HT-29 (cell line): ENCODE measurements at regions not wholly inside any gene's neighbourhood (a gene's known extent, or its start where the extent isn't known, plus 50 kb on each side); places are given as distances from the start of the nearest gene placed in this dataset.
A peak's percentile ranks its signal among the peaks of the same experiment; 100 is the strongest.

Experiments used
- DNase-seq: peaks from one replicate; pipeline ENCODE4 v3.0.0-alpha.2; 2015; ENCODE audit warnings: low spot score

- no peak for DNase-seq
Observed at GRCh38 chr5:96340357-96340756, 92.7 kb downstream of the PCSK1 start.

GRCh38 chr5:96339862-96340261, 93.2 kb downstream of the PCSK1 start:
- no peak for DNase-seq

- no peak for DNase-seq
Observed at GRCh38 chr5:96338624-96339415, 94.2 kb downstream of the PCSK1 start.

- DNase-seq, result no peak
Observed at GRCh38 chr5:96338091-96338490, 95.0 kb downstream of the PCSK1 start.

- no peak for DNase-seq
Observed at GRCh38 chr5:96337048-96337781, 95.8 kb downstream of the PCSK1 start.

GRCh38 chr5:96336351-96336985, 96.6 kb downstream of the PCSK1 start:
- peak; percentile 89 for DNase-seq

- DNase-seq, result no peak
Observed at GRCh38 chr5:96335873-96336272, 97.2 kb downstream of the PCSK1 start.

GRCh38 chr5:96333391-96333790, 99.7 kb downstream of the PCSK1 start:
- no peak for DNase-seq

GRCh38 chr5:96332535-96333366, 100.3 kb downstream of the PCSK1 start:
- no peak for DNase-seq

- peak; percentile 14 for DNase-seq
Observed at GRCh38 chr5:96331681-96332361, 101.2 kb downstream of the PCSK1 start.

- DNase-seq, result no peak
Observed at GRCh38 chr5:96331210-96331609, 101.8 kb downstream of the PCSK1 start.

GRCh38 chr5:96330530-96331140, 102.4 kb downstream of the PCSK1 start:
- no peak for DNase-seq

- no peak for DNase-seq
Observed at GRCh38 chr5:96329886-96330529, 103.0 kb downstream of the PCSK1 start.

GRCh38 chr5:96329289-96329688, 103.8 kb downstream of the PCSK1 start:
- no peak for DNase-seq

GRCh38 chr5:96327722-96328121, 105.3 kb downstream of the PCSK1 start:
- DNase-seq, result no peak

- no peak for DNase-seq
Observed at GRCh38 chr5:96326902-96327301, 106.1 kb downstream of the PCSK1 start.

- DNase-seq, result peak; percentile 73
Observed at GRCh38 chr5:96324708-96325107, 108.3 kb downstream of the PCSK1 start.

- DNase-seq, result no peak
Observed at GRCh38 chr5:96322865-96323264, 110.2 kb downstream of the PCSK1 start.

- no peak for DNase-seq
Observed at GRCh38 chr5:96322217-96322616, 110.8 kb downstream of the PCSK1 start.

- DNase-seq, result no peak
Observed at GRCh38 chr5:96321345-96321744, 111.7 kb downstream of the PCSK1 start.
